ENCODE measurements at regions not wholly inside any gene's neighbourhood (a gene's known extent, or its start where the extent isn't known, plus 50 kb on each side); places are given as distances from the start of the nearest gene placed in this dataset.

DNA sequence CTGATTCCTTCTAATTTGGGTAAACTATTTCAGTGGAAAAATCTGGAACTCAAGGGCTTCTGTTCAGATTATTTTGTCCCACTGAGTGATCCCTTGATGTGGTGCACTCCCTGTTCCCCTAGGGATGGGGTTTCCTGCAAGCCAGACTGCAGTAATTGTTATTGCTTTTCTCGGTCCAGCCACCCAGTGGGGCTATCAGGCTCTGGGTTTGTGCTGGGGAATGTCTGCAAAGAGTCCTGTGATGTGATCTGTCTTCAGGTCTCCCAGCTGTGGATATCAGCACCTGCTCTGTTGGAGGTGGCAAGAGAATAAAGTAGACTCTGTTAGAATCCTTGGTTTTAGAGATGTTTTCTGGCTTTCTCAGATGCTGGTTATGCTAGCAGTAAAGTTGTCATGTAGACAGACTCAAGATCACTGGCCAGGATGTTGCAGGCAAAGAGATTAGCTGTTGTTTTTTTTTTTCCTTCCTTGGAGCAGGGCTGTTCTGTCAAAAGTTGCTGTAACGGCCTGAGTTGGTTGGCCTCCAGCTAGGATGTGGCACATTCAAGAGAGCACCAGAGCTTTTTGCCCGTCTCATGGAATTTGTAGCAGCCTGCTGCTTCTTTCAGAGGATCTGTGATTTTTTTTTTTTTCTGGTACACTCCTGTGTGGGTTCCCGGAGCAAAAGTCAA, 1314.0 kb downstream of the PCDH19 start:
- Mint-ChIP-seq H3K27ac (ENCODE audit: unreplicated experiment) (no peak overlapping the region), H3K4me3 (ENCODE audit: unreplicated experiment) (no peak overlapping the region), H3K36me3 (ENCODE audit: unreplicated experiment) (no peaks in the 10 kb centered on the region), H3K27me3 (ENCODE audit: unreplicated experiment) (no peaks in the 10 kb centered on the region), H3K4me1 (ENCODE audit: low read depth, unreplicated experiment) (no peaks in the 10 kb centered on the region), H3K9me3 (ENCODE audit: unreplicated experiment) (no peaks in the 10 kb centered on the region)
- DNase-seq: no peak
- TF ChIP-seq, protein P1, sequence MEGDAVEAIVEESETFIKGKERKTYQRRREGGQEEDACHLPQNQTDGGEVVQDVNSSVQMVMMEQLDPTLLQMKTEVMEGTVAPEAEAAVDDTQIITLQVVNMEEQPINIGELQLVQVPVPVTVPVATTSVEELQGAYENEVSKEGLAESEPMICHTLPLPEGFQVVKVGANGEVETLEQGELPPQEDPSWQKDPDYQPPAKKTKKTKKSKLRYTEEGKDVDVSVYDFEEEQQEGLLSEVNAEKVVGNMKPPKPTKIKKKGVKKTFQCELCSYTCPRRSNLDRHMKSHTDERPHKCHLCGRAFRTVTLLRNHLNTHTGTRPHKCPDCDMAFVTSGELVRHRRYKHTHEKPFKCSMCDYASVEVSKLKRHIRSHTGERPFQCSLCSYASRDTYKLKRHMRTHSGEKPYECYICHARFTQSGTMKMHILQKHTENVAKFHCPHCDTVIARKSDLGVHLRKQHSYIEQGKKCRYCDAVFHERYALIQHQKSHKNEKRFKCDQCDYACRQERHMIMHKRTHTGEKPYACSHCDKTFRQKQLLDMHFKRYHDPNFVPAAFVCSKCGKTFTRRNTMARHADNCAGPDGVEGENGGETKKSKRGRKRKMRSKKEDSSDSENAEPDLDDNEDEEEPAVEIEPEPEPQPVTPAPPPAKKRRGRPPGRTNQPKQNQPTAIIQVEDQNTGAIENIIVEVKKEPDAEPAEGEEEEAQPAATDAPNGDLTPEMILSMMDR (IDR thresholded peaks at IDR 0.05; ENCODE audit: partially characterized antibody, unreplicated experiment): no peak

DNA sequence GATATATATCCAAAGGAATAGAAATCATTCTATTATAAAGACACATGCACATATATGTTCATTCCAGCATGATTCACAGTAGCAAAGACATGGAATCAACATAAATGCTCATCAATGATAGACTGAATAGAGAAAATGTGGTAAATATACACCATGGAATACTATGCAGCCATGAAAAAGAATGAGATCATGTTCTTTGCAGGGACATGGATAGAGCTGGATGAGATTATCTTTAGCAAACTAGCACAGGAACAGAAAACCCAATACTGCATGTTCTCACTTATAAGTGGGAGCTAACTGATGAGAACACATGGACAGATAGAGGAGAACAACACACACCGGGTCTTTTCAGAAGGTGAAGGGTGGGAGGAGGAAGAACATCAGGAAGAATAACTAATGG, 1318.6 kb downstream of the PCDH19 start:
- DNase-seq: no peak
- Mint-ChIP-seq H3K27me3 (ENCODE audit: unreplicated experiment) (no peaks in the 10 kb centered on the region), H3K4me3 (ENCODE audit: unreplicated experiment) (no peak overlapping the region), H3K27ac (ENCODE audit: unreplicated experiment) (no peak overlapping the region), H3K36me3 (ENCODE audit: unreplicated experiment) (no peaks in the 10 kb centered on the region), H3K9me3 (ENCODE audit: unreplicated experiment) (no peaks in the 10 kb centered on the region), H3K4me1 (ENCODE audit: low read depth, unreplicated experiment) (no peaks in the 10 kb centered on the region)
- TF ChIP-seq, protein P1 (IDR thresholded peaks at IDR 0.05; ENCODE audit: partially characterized antibody, unreplicated experiment): no peak

DNA sequence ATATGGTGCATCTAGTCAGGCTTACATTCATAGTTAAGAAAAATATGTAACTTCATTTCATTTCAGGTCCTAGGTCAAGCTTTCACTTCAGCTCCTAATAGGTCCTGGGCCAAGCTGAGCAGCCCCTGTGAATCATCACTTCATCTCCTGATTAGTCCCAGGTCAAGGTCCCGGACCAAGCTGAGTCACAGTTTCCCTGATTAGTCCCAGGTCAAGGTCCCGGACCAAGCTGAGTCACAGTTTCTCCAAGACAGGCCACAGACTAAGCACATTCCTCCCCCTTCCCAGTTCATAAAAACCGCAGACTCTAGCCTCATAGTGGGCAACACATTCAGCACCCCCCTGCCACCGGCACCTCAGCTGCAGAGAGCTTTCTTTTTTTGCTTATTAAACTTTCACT, 1331.8 kb downstream of the PCDH19 start:
- Mint-ChIP-seq H3K4me1 (ENCODE audit: low read depth, unreplicated experiment) (no peaks in the 10 kb centered on the region), H3K27me3 (ENCODE audit: unreplicated experiment) (no peaks in the 10 kb centered on the region), H3K4me3 (ENCODE audit: unreplicated experiment) (no peak overlapping the region), H3K36me3 (ENCODE audit: unreplicated experiment) (no peaks in the 10 kb centered on the region), H3K9me3 (ENCODE audit: unreplicated experiment) (no peaks in the 10 kb centered on the region), H3K27ac (ENCODE audit: unreplicated experiment) (no peak overlapping the region)
- TF ChIP-seq, protein P1 (IDR thresholded peaks at IDR 0.05; ENCODE audit: partially characterized antibody, unreplicated experiment): no peak
- DNase-seq: no peak

DNA sequence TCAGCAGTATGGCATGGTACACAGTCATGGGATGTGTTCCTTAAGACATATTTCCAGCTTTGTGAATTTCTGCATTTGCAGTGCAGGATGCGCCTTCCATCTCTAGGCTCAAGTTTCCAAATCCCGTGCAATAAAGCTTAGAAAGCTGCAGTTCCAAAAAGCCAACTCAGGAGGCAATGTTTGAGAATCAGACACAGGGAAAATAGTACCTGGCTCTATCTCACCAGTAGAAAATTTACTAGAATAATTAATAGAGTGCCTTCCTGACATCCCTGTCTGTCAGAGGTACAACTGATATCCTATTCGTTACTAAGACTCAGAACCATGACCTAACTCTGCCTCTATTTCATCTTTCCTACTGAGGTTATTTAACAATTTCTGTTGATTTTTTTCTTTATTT, 1333.0 kb downstream of the PCDH19 start:
- no peak overlapping the region for H3K4me3 Mint-ChIP-seq (ENCODE audit: unreplicated experiment)
- no peaks in the 10 kb centered on the region for H3K9me3 Mint-ChIP-seq (ENCODE audit: unreplicated experiment)
- TF ChIP-seq, protein P1 (IDR thresholded peaks at IDR 0.05; ENCODE audit: partially characterized antibody, unreplicated experiment): no peak
- no peak for DNase-seq
- H3K27me3 Mint-ChIP-seq (ENCODE audit: unreplicated experiment): no peaks in the 10 kb centered on the region
- no peaks in the 10 kb centered on the region for H3K36me3 Mint-ChIP-seq (ENCODE audit: unreplicated experiment)
- H3K4me1 Mint-ChIP-seq (ENCODE audit: low read depth, unreplicated experiment): no peaks in the 10 kb centered on the region
- no peak overlapping the region for H3K27ac Mint-ChIP-seq (ENCODE audit: unreplicated experiment)

DNA sequence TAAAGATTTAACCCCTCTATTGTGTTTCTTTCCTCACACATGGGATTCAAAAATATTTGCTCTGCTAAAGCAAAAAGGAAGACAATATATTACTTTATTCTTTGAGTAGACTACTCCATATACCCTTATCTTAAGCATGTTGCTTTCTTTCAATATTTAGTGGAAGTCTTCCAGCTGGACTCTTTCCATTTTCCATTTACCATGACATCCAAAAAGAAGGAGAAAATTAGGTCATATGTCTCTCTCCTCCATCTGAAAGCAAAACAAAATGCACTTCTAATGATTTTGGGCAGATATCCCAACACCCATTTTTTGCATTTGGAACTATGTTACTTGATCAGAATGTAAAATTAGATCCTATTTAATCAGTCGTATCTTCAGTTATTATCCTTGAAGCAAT, 1336.5 kb downstream of the PCDH19 start:
- Mint-ChIP-seq H3K4me3 (ENCODE audit: unreplicated experiment) (no peak overlapping the region), H3K4me1 (ENCODE audit: low read depth, unreplicated experiment) (no peaks in the 10 kb centered on the region), H3K27ac (ENCODE audit: unreplicated experiment) (no peak overlapping the region), H3K9me3 (ENCODE audit: unreplicated experiment) (no peaks in the 10 kb centered on the region), H3K36me3 (ENCODE audit: unreplicated experiment) (no peaks in the 10 kb centered on the region), H3K27me3 (ENCODE audit: unreplicated experiment) (no peaks in the 10 kb centered on the region)
- no peak for DNase-seq
- TF ChIP-seq, protein P1 (IDR thresholded peaks at IDR 0.05; ENCODE audit: partially characterized antibody, unreplicated experiment): no peak
